ENCODE measurements at regions not wholly inside any gene's neighbourhood (a gene's known extent, or its start where the extent isn't known, plus 50 kb on each side); places are given as distances from the start of the nearest gene placed in this dataset.
A peak's percentile ranks its signal among the peaks of the same experiment; 100 is the strongest.

DNA sequence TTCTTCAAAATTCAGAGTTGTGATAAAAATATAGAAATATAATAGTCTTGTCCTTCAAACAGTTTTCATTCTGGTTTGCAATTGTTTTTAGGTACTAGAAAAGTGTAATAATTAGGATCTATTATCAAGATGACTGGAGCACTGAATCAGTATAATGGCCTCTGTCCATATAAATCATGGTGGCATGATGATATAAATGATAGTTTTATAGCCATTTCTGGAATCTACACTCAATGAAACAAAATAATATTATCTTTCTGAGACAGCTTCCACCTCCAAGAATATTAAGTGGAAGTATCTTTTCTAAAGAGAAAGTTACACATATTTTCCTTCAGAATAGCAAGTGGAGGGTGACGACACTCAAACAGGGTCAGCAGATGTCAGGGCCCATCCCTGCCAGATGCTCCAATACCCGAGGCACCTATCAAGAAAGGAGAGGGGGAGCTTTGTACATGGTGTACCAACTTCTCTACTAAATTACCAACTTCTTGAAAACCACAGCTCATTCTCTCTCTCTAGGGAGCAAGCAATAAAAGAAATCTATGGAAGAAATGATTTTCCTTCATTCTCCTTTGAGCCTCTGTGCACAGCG lies 882.7 kb upstream of the CHAC2 start:
- TF ChIP-seq, protein P1, sequence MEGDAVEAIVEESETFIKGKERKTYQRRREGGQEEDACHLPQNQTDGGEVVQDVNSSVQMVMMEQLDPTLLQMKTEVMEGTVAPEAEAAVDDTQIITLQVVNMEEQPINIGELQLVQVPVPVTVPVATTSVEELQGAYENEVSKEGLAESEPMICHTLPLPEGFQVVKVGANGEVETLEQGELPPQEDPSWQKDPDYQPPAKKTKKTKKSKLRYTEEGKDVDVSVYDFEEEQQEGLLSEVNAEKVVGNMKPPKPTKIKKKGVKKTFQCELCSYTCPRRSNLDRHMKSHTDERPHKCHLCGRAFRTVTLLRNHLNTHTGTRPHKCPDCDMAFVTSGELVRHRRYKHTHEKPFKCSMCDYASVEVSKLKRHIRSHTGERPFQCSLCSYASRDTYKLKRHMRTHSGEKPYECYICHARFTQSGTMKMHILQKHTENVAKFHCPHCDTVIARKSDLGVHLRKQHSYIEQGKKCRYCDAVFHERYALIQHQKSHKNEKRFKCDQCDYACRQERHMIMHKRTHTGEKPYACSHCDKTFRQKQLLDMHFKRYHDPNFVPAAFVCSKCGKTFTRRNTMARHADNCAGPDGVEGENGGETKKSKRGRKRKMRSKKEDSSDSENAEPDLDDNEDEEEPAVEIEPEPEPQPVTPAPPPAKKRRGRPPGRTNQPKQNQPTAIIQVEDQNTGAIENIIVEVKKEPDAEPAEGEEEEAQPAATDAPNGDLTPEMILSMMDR (conservative IDR thresholded peaks at IDR 0.05; ENCODE audit: control insufficient read depth, insufficient read depth, low read depth, low read length): no peak
- DNase-seq (ENCODE audit: low read depth): no peak
- H3K4me3 ChIP-seq (ENCODE audit: control insufficient read depth, low read depth, low read length): no peak overlapping the region

DNA sequence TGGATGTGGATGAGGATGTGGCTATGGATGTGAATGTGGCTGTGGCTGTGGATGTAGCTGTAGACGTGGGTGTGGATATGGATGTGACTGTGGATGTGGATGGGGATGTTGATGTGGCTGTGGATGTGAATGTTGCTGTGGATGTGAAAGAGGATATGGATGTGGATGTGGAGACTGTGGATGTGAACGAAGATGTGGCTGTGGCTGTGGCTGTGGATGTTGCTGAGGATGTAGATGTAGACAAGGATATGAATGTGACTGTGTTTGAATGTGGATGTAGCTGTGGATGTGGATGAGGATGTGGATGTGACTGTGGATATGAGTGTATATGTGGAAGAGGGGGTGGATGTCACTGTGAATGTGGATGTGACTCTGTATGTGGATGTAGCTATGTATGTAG lies 884.6 kb upstream of the CHAC2 start:
- no peak for DNase-seq (ENCODE audit: low read depth)
- TF ChIP-seq, protein P1 (conservative IDR thresholded peaks at IDR 0.05; ENCODE audit: control insufficient read depth, insufficient read depth, low read depth, low read length): no peak
- H3K4me3 ChIP-seq (ENCODE audit: control insufficient read depth, low read depth, low read length): no peak overlapping the region

DNA sequence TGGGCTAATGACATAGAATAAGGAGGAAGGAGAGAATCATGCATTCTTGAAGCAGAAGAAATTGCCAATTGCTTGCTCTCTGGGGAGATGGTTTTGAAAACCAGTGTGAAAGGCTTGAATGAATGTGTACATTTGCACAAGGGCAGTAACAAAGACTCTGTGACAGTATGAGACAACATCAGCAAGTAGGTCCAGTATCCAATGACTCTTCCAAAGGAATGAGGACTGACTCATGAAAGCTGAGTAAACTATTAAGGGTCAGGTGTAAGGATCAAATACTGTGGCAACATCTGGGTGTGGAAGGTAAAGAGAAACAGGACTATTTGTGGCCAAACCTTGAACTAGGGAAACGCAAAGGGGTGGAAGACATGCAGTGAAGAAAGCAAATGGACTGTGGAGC lies 886.0 kb upstream of the CHAC2 start:
- peak; percentile 30 for DNase-seq (ENCODE audit: low read depth)

DNA sequence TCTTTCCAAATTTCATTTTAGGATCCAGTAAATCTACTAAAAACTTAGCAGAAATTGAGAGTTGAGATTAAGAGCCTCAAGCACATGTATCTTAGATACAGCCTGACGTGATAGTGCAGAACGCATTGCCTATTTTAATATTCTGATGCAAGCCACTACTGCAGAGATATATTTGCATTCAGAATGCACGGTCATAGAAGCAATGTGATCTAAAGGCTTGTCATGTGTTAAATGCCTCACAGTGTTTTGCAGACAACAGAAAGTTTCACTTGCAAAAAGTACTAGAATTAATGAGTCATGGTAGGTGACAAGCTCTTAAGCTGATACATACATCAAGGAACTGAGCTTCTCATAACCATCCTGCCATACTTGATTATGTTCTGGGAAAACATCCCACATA lies 886.7 kb upstream of the CHAC2 start:
- TF ChIP-seq, protein P1 (conservative IDR thresholded peaks at IDR 0.05; ENCODE audit: control insufficient read depth, insufficient read depth, low read depth, low read length): no peak
- DNase-seq (ENCODE audit: low read depth): no peak
- no peak overlapping the region for H3K4me3 ChIP-seq (ENCODE audit: control insufficient read depth, low read depth, low read length)

More for the DNA sequence above, 886.0 kb upstream of the CHAC2 start:
- TF ChIP-seq, protein P1 (conservative IDR thresholded peaks at IDR 0.05; ENCODE audit: control insufficient read depth, insufficient read depth, low read depth, low read length): no peak
- H3K4me3 ChIP-seq (ENCODE audit: control insufficient read depth, low read depth, low read length): no peak overlapping the region

DNA sequence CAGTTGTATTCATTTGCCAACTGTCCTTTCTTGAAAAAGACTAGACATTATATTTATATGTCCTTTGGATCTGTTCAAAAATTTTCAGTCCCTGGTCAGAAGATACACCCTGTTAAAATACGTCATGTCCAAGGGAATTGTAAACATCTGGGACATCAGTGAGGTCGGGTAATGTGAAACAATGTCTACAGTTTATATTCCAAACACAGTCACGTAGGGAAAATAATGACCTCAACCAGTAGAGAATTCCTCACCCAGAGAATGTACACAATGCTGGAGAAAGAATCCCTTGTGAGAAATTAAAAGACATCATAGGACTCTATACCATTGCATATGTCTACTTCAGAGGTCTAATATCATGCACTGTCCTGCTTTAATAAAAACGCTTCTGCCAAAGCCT lies 888.0 kb upstream of the CHAC2 start:
- DNase-seq (ENCODE audit: low read depth): no peak
- H3K4me3 ChIP-seq (ENCODE audit: control insufficient read depth, low read depth, low read length): no peak overlapping the region
- TF ChIP-seq, protein P1 (conservative IDR thresholded peaks at IDR 0.05; ENCODE audit: control insufficient read depth, insufficient read depth, low read depth, low read length): no peak

DNA sequence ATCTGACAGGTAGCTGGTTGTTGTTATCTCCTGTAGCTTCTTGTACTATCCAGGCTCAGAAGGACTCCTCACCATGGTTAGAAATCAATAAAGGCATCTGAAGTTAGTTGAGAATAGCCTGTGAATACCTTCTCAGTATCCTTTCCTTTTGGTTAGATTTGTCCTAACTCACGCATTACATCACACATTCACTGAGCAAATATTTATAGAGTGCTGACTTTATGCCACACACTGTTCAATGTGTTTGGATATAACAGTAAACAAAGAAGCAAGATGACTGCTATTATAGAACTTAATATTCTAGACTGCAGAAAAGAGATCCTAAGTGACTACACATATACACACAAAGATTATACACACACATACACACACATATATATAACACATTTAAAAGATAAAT lies 889.9 kb upstream of the CHAC2 start:
- DNase-seq (ENCODE audit: low read depth): no peak
- no peak overlapping the region for H3K4me3 ChIP-seq (ENCODE audit: control insufficient read depth, low read depth, low read length)
- TF ChIP-seq, protein P1 (conservative IDR thresholded peaks at IDR 0.05; ENCODE audit: control insufficient read depth, insufficient read depth, low read depth, low read length): no peak
